GM12875 (cell line): ENCODE measurements at regions not wholly inside any gene's neighbourhood (a gene's known extent, or its start where the extent isn't known, plus 50 kb on each side); places are given as distances from the start of the nearest gene placed in this dataset.

ENCODE experiments used
- H3K4me3 ChIP-seq: one replicate; pipeline ENCODE4 v1.5.1; 2011; ENCODE audit warnings: low read depth, low read length, control low read depth
- CTCF ChIP-seq: IDR thresholded peaks from 2 replicates; pipeline ENCODE4 v1.5.1; 2011; ENCODE audit warnings: low read depth, mild to moderate bottlenecking, control low read depth, inconsistent platforms, low read length, moderate library complexity, borderline replicate concordance; ENCODE audit not compliant: insufficient read depth

DNA sequence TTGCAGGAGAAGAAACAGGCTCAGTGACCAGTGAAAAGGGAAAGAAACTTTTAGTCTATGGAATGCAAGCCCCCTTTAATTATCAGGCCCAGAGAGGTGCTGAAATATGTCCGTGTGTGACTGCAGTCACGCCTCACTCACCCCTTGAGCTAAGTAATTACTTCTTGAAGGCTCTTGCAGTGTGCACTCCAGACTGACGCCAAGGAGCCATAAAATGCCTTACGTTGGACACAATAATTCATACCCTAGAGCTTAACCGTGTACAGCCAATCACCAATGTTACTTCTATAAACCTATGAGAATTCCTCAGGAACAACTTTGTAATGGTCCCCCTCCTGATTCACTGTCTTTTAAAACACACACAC is 242.2 kb downstream of the SYK start:
- H3K4me3 ChIP-seq = no peak overlapping the region
- no peak for TF ChIP-seq CTCF

DNA sequence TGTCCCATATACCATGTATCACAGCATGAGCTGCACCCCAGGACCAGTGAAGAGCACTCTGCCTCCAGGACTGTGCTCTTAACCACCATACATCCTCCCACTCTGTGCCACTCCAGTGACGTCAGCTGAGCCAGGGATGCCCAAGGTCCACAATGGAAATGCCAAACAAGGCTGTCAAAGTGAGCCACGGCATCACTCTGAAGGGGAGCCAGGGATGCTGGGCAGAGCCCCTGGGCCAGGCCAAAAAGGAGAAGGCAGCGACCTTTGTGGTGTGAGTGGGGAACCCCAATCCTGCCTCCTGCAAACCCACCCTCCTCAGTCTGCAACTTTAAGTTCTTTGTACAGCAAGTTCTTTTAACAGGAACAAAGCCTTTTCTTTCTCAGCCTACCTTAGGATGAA is 242.7 kb downstream of the SYK start:
- H3K4me3 ChIP-seq = no peak overlapping the region
- TF ChIP-seq CTCF = no peak

- TF ChIP-seq CTCF = no peak
- H3K4me3 ChIP-seq = no peak overlapping the region
Observed at GRCh38 chr9:91045041-91045440, 243.4 kb downstream of the SYK start.

GRCh38 chr9:91047529-91047928 is 245.9 kb downstream of the SYK start:
- TF ChIP-seq CTCF = no peak
- no peak overlapping the region for H3K4me3 ChIP-seq

GRCh38 chr9:91047993-91048607 is 246.5 kb downstream of the SYK start:
- no peak for TF ChIP-seq CTCF
- H3K4me3 ChIP-seq = no peak overlapping the region

- H3K4me3 ChIP-seq = no peak overlapping the region
- no peak for TF ChIP-seq CTCF
Observed at GRCh38 chr9:91048749-91049148, 247.1 kb downstream of the SYK start.

DNA sequence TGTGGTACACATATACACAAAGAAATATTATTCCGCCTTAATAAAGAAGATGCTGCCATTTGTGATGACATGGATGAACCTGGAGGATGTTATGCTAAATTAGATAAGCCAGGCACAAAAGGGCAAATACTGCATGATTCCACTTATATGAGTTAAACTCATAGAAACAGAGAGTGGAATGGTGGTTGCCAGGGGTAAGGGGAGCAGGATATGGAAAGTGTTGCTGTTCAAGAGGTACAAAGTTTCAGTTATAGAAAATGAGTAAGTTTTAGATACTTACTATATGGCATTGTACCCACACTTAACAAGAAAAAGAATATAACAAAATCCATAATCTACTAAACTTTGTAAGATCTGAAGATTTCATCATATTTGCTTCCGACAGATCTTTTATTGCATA is 252.2 kb downstream of the SYK start:
- no peak for TF ChIP-seq CTCF
- H3K4me3 ChIP-seq = no peak overlapping the region
